GM19372 (cell line): ENCODE measurements at regions not wholly inside any gene's neighbourhood (a gene's known extent, or its start where the extent isn't known, plus 50 kb on each side); places are given as distances from the start of the nearest gene placed in this dataset.

ENCODE experiments used
- ATAC-seq: cut with Tn5 transposase; IDR thresholded peaks from one replicate; pipeline ENCODE4 v1.9.1; 2021; ENCODE audit warnings: mild to moderate bottlenecking, low read depth, moderate library complexity; ENCODE audit not compliant: unreplicated experiment

- ATAC-seq: no peak
These were observed 664.3 kb downstream of the BRD1 start for GRCh38 chr22:49163258-49163959.

DNA sequence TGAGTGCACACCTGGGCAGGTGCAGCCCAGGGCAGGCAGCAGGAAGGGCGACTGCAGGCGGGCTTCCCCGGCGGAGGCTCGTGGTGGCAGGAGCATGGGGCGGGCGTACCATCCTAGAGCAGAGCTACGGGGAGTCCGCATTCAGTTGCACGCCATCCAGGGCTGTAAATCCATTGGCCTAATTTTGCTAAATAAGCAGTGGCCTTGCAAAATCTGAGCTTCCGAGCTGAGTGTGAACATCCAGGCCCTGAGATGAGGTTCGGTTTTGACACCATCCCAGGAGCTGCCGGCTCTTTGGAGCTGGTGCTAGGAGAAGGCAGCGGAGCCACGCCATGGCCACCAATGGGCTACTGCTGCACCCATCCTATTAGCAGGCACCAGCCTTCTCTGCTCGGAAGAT lies 664.8 kb downstream of the BRD1 start:
- no peak for ATAC-seq

DNA sequence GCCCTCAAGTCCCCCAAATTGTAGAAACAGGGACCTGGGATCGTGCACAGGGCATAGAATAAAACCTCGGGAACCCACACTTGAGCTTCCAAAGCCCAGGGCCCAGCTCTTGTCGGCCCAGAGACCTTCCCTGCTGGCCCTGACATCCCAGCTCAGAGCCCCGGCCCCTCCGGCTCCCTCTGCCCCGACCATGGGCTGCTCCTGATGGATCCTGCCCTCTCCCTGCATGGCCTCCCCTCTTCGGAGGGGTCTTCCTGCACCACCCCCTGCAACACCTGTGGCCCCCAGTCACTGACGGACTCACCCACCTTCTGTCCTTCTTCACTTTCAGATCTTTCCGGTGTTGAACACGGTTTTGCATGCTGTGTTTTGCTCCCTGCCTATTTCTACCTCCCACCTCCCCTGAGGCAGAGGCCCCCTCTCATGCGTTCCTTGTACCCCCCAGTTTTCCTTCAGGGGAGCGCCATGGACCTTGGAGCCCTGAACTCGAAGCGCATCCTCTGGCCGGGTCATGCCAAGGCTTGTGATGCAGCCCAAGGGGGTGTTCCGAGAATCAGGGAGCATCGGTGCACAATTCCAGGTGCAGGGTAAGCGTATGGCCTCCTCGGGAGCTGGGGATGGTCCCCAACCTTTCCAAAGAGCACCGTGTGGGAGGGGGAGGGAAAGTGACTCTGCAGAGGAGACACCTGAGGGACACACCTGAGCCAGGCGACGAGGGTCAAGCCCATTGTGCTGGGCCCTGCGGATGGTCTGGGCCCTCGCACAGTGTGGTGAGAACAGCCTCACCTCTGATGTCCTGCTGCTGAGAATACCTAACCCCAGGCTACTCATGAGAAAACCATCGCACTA lies 666.4 kb downstream of the BRD1 start:
- ATAC-seq: no peak

DNA sequence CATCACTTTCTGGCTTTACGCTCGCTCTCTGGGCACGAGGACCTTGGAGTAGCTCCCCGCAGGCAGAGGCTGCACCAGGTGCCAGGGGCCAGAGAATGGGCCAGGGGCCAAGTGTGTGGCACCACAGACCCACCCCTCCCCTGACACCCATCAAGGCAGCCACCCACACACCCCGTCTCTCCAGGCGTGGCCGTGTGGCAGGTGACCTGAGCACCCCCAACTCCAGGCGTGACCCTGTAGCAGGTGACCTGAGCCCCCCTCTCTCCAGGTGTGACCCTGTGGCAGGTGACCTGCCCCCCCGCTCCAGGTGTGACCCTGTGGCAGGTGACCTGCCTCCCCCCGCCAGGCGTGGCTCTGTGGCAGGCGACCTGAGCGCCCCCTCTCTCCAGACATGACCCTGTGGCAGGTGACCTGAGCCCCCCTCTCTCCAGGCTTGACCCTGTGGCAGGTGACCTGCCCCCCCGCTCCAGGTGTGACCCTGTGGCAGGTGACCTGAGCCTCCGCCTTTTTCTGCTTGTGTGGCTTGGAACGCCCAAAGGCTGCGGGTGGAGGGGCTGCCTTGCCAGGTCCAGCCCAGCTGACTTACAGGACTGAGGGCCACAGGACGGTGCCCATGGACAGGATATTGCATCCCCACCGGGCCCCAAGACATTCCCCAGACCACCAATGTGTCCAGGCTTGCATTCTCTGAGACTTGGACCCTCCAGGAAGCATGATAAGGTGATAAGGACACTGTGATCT lies 667.2 kb downstream of the BRD1 start:
- ATAC-seq: no peak

DNA sequence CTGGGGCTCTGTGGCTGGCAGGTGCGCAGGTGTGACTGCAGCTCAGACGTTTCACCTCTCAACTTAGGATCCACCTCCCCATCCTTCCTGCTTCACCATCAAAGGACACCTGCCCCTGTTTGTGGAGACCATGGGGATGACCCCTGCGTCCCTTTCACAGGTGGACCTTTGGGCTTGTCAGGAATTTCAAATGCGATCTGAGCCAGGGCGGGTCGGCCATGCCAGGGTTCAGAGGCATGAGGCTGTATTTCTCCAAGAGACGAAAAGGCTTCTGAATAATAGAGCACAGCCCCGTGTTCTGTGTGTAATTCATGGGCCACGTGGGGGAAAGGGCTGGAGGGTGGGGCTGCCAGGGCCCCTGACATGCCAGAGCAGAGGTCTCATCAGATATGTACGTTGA lies 668.0 kb downstream of the BRD1 start:
- no peak for ATAC-seq

DNA sequence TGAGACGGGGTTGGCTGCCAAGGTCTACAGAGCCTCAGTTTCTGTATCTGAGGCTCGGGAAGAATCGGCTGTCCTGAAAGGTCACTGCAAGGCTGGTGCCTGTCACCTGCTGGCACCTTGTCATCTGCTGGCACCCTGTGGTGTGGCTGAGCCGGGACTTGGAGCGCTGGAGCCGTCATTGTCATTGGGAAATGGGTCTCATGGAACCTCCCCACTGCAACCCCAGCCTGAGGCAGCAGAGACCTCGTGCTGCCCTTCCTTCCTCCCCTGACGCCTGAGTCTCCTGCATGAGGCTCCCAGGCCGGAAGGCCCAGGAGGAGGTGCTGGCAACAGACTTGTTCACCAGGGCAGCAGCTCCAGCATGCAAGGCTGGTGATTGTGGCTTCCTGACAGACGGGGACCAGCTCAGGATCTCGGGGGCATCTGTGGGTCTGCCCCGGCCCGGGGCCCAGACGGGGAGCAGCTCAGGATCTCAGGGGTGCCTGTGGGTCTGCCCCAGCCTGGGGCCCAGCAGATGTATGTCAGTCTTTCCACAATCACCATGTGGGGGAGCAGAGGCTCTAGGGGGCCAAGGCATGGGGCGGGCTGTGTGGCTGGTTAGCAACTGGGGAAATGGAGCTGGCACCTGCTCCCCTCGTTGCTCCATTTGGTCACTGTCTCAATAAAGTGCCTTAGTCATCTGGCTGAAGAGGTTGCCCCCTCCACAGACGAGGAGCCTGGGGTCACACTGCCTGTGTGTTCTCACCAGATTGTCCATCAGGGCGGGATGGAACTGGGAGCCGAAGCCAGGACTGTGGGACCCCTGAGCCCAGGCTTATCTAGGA lies 668.7 kb downstream of the BRD1 start:
- ATAC-seq: no peak

- no peak for ATAC-seq
These were observed 669.9 kb downstream of the BRD1 start for GRCh38 chr22:49157529-49158339.

- no peak for ATAC-seq
These were observed 670.9 kb downstream of the BRD1 start for GRCh38 chr22:49156662-49157285.

DNA sequence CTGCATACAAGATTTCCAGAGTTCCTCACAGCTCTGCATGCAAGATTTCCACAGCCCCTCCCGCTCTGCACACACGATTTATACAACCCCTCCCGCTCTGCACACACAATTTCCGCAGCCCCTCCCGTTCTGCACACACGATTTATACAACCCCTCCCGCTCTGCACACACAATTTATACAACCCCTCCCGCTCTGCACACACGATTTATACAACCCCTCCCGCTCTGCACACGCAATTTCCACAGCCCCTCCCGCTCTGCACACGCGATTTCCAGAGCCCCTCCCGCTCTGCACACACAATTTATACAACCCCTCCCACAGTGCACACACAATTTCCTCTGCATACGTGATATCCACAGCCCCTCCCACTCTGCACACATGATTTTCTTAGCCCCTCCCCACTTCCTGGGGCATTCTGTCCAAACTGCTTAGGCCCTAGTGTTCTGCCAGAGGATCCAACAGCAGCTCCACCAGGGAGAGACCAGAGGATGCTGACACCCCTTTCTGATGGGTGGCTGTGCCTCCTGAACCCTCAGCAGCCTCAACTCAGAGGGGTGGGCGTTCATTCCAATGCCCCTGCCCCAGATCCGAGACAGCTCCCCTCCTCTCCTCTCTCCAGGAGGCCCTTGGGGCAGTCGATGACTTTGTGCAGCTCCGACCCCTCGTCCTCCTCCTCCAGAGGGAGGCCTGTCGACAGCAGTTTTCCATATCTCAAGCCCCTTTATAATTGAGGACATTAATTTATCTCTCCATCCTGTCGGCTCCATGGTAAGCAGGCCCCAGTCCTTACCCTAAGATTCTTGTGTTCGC lies 671.7 kb downstream of the BRD1 start:
- ATAC-seq: no peak

DNA sequence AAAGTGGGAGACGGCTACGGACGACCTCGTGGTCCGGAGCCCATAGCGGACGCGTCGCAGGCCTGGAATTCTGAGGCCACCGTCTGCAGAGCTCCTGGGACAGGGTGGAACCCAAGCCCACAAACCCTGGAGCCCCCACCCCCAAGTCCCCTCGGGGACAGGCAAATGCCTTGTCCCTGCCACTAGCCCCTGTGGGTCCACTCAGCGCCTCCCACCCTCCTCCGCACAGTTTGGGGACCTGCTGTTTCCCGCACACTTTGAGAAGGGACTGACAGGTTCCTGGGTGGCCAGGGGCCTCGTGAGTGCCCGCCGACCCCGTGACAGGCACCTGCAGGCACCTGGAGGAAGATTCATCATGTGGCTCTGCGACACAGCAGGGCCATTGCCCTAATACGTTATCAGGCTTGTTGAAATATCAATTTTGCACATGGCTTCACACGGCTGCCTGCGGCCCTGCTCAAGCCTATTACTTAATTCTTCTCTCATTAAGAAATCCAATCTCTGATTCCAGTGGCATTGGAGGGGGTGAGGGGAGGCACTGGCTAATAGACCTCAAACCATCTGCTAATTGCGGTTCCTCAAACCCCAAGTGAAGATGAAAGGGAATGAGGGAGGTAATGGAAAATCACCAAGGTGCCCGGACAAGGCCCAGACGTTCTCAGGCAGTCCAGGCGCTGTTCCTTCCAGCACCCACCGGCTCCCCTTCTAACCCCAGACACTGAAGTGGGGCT lies 672.5 kb downstream of the BRD1 start:
- no peak for ATAC-seq

DNA sequence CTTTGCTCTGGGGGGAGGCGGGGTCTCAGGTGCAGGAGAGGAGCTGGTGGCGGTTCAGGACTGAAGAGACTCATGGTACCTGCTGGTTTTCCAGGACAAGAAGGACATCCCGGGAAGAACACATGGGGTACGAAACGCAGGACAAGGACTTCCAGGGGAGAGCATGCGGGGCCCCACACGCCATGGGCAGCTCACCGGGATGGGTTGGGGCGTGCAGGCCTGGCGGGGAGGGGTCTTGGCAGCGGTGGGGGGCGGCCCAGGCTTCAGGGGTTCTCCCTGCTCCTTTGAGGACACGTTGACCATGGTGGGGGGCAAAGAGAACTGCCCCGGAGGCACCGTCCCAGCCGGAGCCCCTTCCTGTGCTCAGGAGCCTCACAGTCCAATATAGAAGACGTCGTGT lies 673.2 kb downstream of the BRD1 start:
- ATAC-seq: no peak

GRCh38 chr22:49153921-49154320 lies 673.8 kb downstream of the BRD1 start:
- no peak for ATAC-seq

- no peak for ATAC-seq
These were observed 674.5 kb downstream of the BRD1 start for GRCh38 chr22:49152939-49153770.

DNA sequence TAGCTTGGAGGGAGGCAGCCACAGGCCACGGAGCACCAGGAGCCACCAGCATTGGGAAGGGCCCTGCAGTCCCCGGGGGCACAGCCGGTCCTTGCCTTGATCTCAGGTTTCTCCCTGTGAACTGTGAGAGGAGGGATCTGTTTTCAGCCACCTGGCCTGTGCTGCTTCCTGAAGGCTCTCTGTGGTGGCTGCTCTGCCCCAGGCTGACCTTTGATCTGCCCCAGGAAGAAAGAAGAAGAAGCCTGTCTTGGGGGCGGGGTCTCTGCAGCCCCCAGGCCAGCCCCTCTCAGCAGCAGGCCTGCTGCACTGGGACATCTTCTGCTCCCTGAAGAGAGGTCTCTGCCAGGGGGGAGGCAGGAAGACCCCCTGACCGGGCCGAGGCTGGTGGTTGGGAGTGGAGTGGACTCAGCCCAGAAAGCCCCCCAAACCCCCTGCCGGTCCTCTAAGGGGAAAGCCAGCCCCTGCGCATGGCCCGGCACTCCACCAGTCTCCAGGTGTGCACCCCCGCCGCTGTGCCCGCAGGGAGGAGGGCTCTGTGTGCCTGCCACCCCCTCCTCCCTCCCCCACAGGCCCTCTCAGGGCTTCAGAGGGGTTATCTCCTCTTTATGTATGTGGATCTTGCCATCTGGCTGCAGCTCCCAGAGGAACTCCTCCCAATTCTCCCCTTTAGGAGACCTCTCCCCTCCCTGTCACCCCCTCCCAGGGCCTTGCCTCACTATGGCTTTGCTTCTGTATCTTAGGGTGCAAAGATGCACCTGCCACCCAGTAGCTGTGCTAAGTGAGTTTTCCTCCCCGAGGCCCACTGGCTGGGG lies 675.3 kb downstream of the BRD1 start:
- no peak for ATAC-seq

GRCh38 chr22:49151256-49152126 lies 676.2 kb downstream of the BRD1 start:
- no peak for ATAC-seq
